Keratinocyte (primary cell): ENCODE measurements at regions not wholly inside any gene's neighbourhood (a gene's known extent, or its start where the extent isn't known, plus 50 kb on each side); places are given as distances from the start of the nearest gene placed in this dataset.

Source experiments
- DNase-seq: peaks from one replicate; pipeline ENCODE4 v3.0.0-alpha.2; 2011; ENCODE audit warnings: low read depth, missing footprints, low spot score
- FAIRE-seq: peaks from 2 replicates; lab custom pipeline; 2011; peaks lifted over from hg19 to GRCh38; lab: Jason Lieb, UNC
- H2AFZ ChIP-seq: 2 replicates; pipeline ENCODE4 v1.6.0; 2012; ENCODE audit warnings: low read length, control low read depth, inconsistent platforms; ENCODE audit not compliant: control insufficient read depth
- H3K27ac ChIP-seq: 2 replicates; pipeline ENCODE4 v1.5.1; 2011; ENCODE audit warnings: low read length; ENCODE audit not compliant: control insufficient read depth, insufficient read depth
- H3K27me3 ChIP-seq: 3 replicates; pipeline ENCODE4 v1.6.0; 2011; ENCODE audit warnings: low read length; ENCODE audit not compliant: control insufficient read depth, insufficient read depth; ENCODE audit errors: extremely low read depth
- H3K36me3 ChIP-seq, 2 experiments: 2 replicates in 1 of 2; 3 replicates in 1 of 2; pipeline ENCODE4 v1.5.1; 2011; ENCODE audit warnings: low read length in 2 of 2, mild to moderate bottlenecking in 1 of 2; ENCODE audit not compliant: control insufficient read depth in 2 of 2, insufficient read depth in 2 of 2; ENCODE audit errors: extremely low read depth in 1 of 2
- H3K4me1 ChIP-seq: 3 replicates; pipeline ENCODE4 v1.5.1; 2011; ENCODE audit warnings: low read length; ENCODE audit not compliant: control insufficient read depth, insufficient read depth; ENCODE audit errors: extremely low read depth
- H3K4me2 ChIP-seq: 3 replicates; pipeline ENCODE4 v1.6.0; 2011; ENCODE audit warnings: low read depth, low read length; ENCODE audit not compliant: control insufficient read depth, insufficient read depth; ENCODE audit errors: extremely low read depth
- H3K4me3 ChIP-seq, 3 experiments: fragments of 200-600 bp in 1 of 3; sonication (generic) in 1 of 3; 2 replicates in 2 of 3; 3 replicates in 1 of 3; pipeline ENCODE4 v1.5.1; 2011 to 2016; ENCODE audit warnings: low read length in 3 of 3, mild to moderate bottlenecking in 3 of 3, control low read depth in 2 of 3, inconsistent platforms in 1 of 3, low read depth in 1 of 3, mixed read lengths in 1 of 3, mixed run types in 1 of 3, moderate library complexity in 1 of 3; ENCODE audit not compliant: control insufficient read depth in 2 of 3, insufficient read depth in 2 of 3; ENCODE audit errors: extremely low read depth in 1 of 3
- H3K79me2 ChIP-seq: 2 replicates; pipeline ENCODE4 v1.6.0; 2012; ENCODE audit warnings: low read length; ENCODE audit not compliant: control insufficient read depth, insufficient read depth
- H3K9ac ChIP-seq: 3 replicates; pipeline ENCODE4 v1.6.0; 2011; ENCODE audit warnings: low read length; ENCODE audit not compliant: control insufficient read depth, insufficient read depth; ENCODE audit errors: extremely low read depth
- H3K9me1 ChIP-seq: 3 replicates; pipeline ENCODE4 v1.6.0; 2011; ENCODE audit warnings: low read length; ENCODE audit not compliant: control insufficient read depth, insufficient read depth; ENCODE audit errors: extremely low read depth
- H3K9me3 ChIP-seq: 2 replicates; pipeline ENCODE4 v1.5.1; 2012; ENCODE audit warnings: low read depth, low read length; ENCODE audit not compliant: control insufficient read depth
- H4K20me1 ChIP-seq: 3 replicates; pipeline ENCODE4 v1.6.0; 2011; ENCODE audit warnings: low read length; ENCODE audit not compliant: control insufficient read depth, insufficient read depth; ENCODE audit errors: extremely low read depth
- CTCF ChIP-seq, 3 experiments: IDR thresholded peaks in 1 of 3; conservative IDR thresholded peaks in 1 of 3; optimal IDR thresholded peaks in 1 of 3; 2 replicates in 2 of 3; 3 replicates in 1 of 3; pipeline versions ENCODE3 to v1.5.1; 2011; ENCODE audit warnings: low read length in 3 of 3, mild to moderate bottlenecking in 3 of 3, moderate library complexity in 2 of 3, control low read depth in 1 of 3, inconsistent platforms in 1 of 3; ENCODE audit not compliant: insufficient read depth in 2 of 3; ENCODE audit errors: extremely low read depth in 1 of 3
- EZH2 ChIP-seq: IDR thresholded peaks from one replicate; pipeline ENCODE4 v1.6.1; 2012; ENCODE audit warnings: inconsistent platforms, mild to moderate bottlenecking, low read length, moderate library complexity
- dilution Hi-C: fragments of 300-500 bp; cut with MboI; formaldehyde crosslinking; loops from one replicate; pipeline ENCODE4 v1.7.0; 2020; ENCODE audit warnings: low sequenced_read_pairs; ENCODE audit not compliant: extremely low pct_ligation_motif_present

DNA sequence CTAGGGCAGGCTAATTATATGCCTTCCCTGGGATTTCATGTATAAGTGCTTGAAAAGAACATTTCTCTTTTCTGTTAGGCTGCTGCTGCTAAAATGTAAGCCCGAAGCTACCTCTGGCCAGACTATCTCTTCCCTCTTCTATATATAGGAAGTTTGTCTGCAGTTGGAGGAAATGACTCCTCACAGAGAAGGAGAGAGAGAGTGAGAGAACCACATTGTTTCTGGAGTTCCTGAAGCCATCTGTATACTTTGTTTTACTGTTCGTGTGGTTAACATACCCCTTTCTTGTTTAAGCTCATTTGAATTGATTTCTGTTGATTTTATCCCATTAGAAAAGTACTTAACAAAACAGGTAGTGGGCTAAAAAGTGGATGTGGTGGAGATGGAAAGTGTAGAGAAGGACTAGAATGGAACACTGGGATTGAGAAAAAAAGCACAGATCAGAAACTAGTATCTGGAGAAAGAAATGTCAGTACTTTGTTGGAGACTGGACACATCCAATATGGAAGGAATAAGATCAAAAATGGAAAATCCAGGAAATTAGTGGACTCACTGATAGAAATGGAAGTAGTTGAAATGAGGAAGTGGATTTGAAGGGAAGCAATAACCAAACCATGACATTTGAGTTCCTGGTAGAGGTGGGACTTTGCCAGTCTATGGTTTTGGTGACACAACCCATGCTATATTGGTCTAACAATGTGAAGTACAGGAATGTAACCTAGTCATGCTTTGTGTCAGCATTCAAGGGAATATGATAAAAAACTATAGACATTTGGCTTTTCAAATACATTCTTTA, 112.6 kb downstream of the TMA16 start:
- Histone ChIP-seq H3K79me2 (no peaks in the 10 kb centered on the region), H3K27ac (no peak overlapping the region), H3K4me1 (no peaks in the 10 kb centered on the region), H3K4me2 (no peak overlapping the region), H3K9me1 (no peaks in the 10 kb centered on the region), H3K27me3 (no peaks in the 10 kb centered on the region), H3K9ac (no peak overlapping the region), H3K36me3 (no peaks in the 10 kb centered on the region), H4K20me1 (no peaks in the 10 kb centered on the region), H3K4me3 (no peak overlapping the region), H3K9me3 (no peaks in the 10 kb centered on the region), H2AFZ (no peak overlapping the region)
- dilution Hi-C loops: no loop called here
- FAIRE-seq (no peak), DNase-seq (no peak)
- no peak for TF ChIP-seq CTCF (optimal IDR thresholded peaks at IDR 0.05 in 1 of 3, IDR thresholded peaks at IDR 0.05 in 1 of 3, conservative IDR thresholded peaks at IDR 0.05 in 1 of 3; ENCODE audit: extremely low read depth in 1 of 3, insufficient read depth in 2 of 3, low read length in 3 of 3)
- TF ChIP-seq EZH2: no peak

GRCh38 chr4:163609019-163609418, 114.5 kb downstream of the TMA16 start:
- dilution Hi-C loops: no loop called here

More at GRCh38 chr4:163609019-163609418, 114.5 kb downstream of the TMA16 start:
- DNase-seq (no peak), FAIRE-seq (no peak)
- no peaks in the 10 kb centered on the region for H3K36me3 ChIP-seq
- no peaks in the 10 kb centered on the region for H3K79me2 ChIP-seq
- H3K27me3 ChIP-seq: no peaks in the 10 kb centered on the region
- no peaks in the 10 kb centered on the region for H3K4me1 ChIP-seq
- no peak overlapping the region for H3K4me3 ChIP-seq
- H3K9me3 ChIP-seq: no peaks in the 10 kb centered on the region
- H3K9me1 ChIP-seq: no peaks in the 10 kb centered on the region
- H4K20me1 ChIP-seq: no peaks in the 10 kb centered on the region
- H3K4me2 ChIP-seq: no peak overlapping the region
- TF ChIP-seq CTCF (optimal IDR thresholded peaks at IDR 0.05 in 1 of 3, IDR thresholded peaks at IDR 0.05 in 1 of 3, conservative IDR thresholded peaks at IDR 0.05 in 1 of 3; ENCODE audit: extremely low read depth in 1 of 3, insufficient read depth in 2 of 3, low read length in 3 of 3) (no peak), EZH2 (no peak)
- H3K9ac ChIP-seq: no peak overlapping the region
- no peak overlapping the region for H2AFZ ChIP-seq
- no peak overlapping the region for H3K27ac ChIP-seq
